ENCODE measurements at regions not wholly inside any gene's neighbourhood (a gene's known extent, or its start where the extent isn't known, plus 50 kb on each side); places are given as distances from the start of the nearest gene placed in this dataset.

DNA sequence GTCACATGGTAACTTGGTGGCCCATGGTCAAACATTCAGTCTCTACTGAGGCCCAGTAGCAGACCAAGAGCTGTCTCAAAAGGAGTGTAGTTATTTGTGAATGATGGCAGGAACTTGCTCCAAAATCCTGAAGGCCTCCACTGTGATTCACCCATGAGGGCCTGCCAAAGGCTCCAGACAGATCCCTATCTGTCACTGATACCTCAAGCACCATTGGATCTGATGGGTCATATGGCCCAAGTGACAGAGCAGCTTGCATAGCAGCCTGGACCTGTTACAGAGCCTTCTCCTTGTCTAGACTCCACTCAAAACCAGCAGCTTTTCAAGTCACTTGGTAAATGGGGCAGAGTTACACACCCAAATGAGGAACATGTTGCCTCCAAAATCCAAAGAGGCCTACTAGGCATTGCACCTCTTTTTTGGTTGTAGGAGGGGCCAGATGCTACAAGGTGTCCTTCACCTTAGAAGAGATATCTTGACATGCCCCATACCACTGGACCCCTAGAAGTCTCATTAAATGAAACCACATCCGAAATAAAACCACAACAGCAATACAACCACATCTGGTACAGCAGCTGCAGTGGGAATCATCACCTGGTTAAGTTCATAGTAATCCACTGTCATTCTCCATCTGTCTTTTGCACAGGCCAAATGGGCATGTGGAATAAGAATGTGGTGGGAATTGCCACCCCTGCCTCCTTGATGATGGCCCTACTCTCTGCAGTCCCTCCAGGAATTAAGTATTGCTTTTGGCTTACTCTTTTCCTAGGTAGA lies 150.4 kb upstream of the MAX start:
- no peaks in the 10 kb centered on the region for H3K79me2 ChIP-seq (ENCODE audit: control insufficient read depth, insufficient read depth, low read length)
- no peaks in the 10 kb centered on the region for H3K9me1 ChIP-seq (ENCODE audit: control insufficient read depth, extremely low read depth, insufficient read depth, low read length)
- no peak for TF ChIP-seq EZH2 (IDR thresholded peaks at IDR 0.05; ENCODE audit: low read length)
- TF ChIP-seq, protein P1, sequence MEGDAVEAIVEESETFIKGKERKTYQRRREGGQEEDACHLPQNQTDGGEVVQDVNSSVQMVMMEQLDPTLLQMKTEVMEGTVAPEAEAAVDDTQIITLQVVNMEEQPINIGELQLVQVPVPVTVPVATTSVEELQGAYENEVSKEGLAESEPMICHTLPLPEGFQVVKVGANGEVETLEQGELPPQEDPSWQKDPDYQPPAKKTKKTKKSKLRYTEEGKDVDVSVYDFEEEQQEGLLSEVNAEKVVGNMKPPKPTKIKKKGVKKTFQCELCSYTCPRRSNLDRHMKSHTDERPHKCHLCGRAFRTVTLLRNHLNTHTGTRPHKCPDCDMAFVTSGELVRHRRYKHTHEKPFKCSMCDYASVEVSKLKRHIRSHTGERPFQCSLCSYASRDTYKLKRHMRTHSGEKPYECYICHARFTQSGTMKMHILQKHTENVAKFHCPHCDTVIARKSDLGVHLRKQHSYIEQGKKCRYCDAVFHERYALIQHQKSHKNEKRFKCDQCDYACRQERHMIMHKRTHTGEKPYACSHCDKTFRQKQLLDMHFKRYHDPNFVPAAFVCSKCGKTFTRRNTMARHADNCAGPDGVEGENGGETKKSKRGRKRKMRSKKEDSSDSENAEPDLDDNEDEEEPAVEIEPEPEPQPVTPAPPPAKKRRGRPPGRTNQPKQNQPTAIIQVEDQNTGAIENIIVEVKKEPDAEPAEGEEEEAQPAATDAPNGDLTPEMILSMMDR (optimal IDR thresholded peaks at IDR 0.05 in 1 of 3, IDR thresholded peaks at IDR 0.05 in 1 of 3, conservative IDR thresholded peaks at IDR 0.05 in 1 of 3; ENCODE audit: extremely low read depth in 1 of 3, insufficient read depth in 2 of 3, low read length in 3 of 3), result no peak
- no peaks in the 10 kb centered on the region for H3K27me3 ChIP-seq (ENCODE audit: control insufficient read depth, extremely low read depth, insufficient read depth, low read length)
- no peak overlapping the region for H2AFZ ChIP-seq (ENCODE audit: control insufficient read depth, low read length)
- no peaks in the 10 kb centered on the region for H4K20me1 ChIP-seq (ENCODE audit: control insufficient read depth, extremely low read depth, insufficient read depth, low read length)
- H3K9me3 ChIP-seq (ENCODE audit: control insufficient read depth, low read depth, low read length), result no peaks in the 10 kb centered on the region
- no peak overlapping the region for H3K4me3 ChIP-seq (ENCODE audit: control insufficient read depth in 2 of 3, extremely low read depth in 1 of 3, insufficient read depth in 2 of 3, low read depth in 1 of 3, low read length in 3 of 3)
- H3K36me3 ChIP-seq (ENCODE audit: control insufficient read depth in 2 of 2, extremely low read depth in 1 of 2, insufficient read depth in 2 of 2, low read length in 2 of 2), result no peaks in the 10 kb centered on the region
- no peak for DNase-seq (ENCODE audit: low read depth, low spot score)
- H3K4me1 ChIP-seq (ENCODE audit: control insufficient read depth, extremely low read depth, insufficient read depth, low read length), result peaks cover 17% of the 10 kb centered on the region
- FAIRE-seq, result no peak
- no peak overlapping the region for H3K27ac ChIP-seq (ENCODE audit: control insufficient read depth, insufficient read depth, low read length)
- dilution Hi-C loops (cut with MboI; ENCODE audit: extremely low pct_ligation_motif_present, low sequenced_read_pairs), result no loop called here
- no peak overlapping the region for H3K9ac ChIP-seq (ENCODE audit: control insufficient read depth, extremely low read depth, insufficient read depth, low read length)
- no peak overlapping the region for H3K4me2 ChIP-seq (ENCODE audit: control insufficient read depth, extremely low read depth, insufficient read depth, low read depth, low read length)

DNA sequence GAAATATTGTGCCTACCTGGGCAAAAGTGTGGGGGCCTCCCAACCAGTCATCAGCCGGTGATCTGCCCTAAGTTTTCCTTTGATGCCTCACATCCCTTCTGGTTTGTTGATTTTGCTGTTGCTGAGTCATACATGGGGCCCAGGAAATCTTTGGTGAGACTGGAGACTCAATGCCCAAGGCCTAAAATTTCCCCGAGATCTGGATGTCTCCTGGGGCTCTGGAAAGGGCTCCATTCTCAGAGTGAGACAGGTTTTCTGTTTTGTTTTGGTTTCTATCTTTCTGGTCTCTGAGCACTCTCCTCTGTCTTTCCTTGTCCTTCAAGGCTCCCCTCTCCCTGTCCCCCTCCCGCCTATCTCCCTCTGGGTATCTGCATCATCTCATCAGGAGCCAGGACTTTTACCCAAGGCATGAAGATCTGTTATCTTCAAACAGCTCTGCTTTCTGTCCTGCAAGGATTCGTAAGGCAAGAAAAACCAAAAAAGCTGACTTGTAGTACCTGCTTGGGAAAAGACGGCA lies 152.8 kb upstream of the MAX start:
- Histone ChIP-seq H4K20me1 (ENCODE audit: control insufficient read depth, extremely low read depth, insufficient read depth, low read length) (no peaks in the 10 kb centered on the region), H2AFZ (ENCODE audit: control insufficient read depth, low read length) (peak overlapping the region; percentile 85), H3K4me2 (ENCODE audit: control insufficient read depth, extremely low read depth, insufficient read depth, low read depth, low read length) (peak overlapping the region; percentile 79), H3K79me2 (ENCODE audit: control insufficient read depth, insufficient read depth, low read length) (no peaks in the 10 kb centered on the region), H3K9ac (ENCODE audit: control insufficient read depth, extremely low read depth, insufficient read depth, low read length) (peak overlapping the region; percentile 52), H3K9me1 (ENCODE audit: control insufficient read depth, extremely low read depth, insufficient read depth, low read length) (no peaks in the 10 kb centered on the region), H3K36me3 (ENCODE audit: control insufficient read depth in 2 of 2, extremely low read depth in 1 of 2, insufficient read depth in 2 of 2, low read length in 2 of 2) (no peaks in the 10 kb centered on the region), H3K9me3 (ENCODE audit: control insufficient read depth, low read depth, low read length) (peaks cover 2% of the 10 kb centered on the region), H3K27ac (ENCODE audit: control insufficient read depth, insufficient read depth, low read length) (peak overlapping the region; percentile 88), H3K4me3 (ENCODE audit: control insufficient read depth in 2 of 3, extremely low read depth in 1 of 3, insufficient read depth in 2 of 3, low read depth in 1 of 3, low read length in 3 of 3) (peak overlapping the region in 2 of 3 experiments; percentile 41 to 48), H3K27me3 (ENCODE audit: control insufficient read depth, extremely low read depth, insufficient read depth, low read length) (no peaks in the 10 kb centered on the region), H3K4me1 (ENCODE audit: control insufficient read depth, extremely low read depth, insufficient read depth, low read length) (peaks cover 17% of the 10 kb centered on the region)
- dilution Hi-C loops (cut with MboI; ENCODE audit: extremely low pct_ligation_motif_present, low sequenced_read_pairs), result no loop called here
- DNase-seq (ENCODE audit: low read depth, low spot score) (no peak), FAIRE-seq (peak; percentile 74)
- TF ChIP-seq EZH2 (IDR thresholded peaks at IDR 0.05; ENCODE audit: low read length), result no peak
- TF ChIP-seq, protein P1 (optimal IDR thresholded peaks at IDR 0.05 in 1 of 3, IDR thresholded peaks at IDR 0.05 in 1 of 3, conservative IDR thresholded peaks at IDR 0.05 in 1 of 3; ENCODE audit: extremely low read depth in 1 of 3, insufficient read depth in 2 of 3, low read length in 3 of 3), result no peak

All from keratinocyte (primary cell).